Small intestine (tissue), 7 donors: ENCODE measurements at regions not wholly inside any gene's neighbourhood (a gene's known extent, or its start where the extent isn't known, plus 50 kb on each side); places are given as distances from the start of the nearest gene placed in this dataset.
"Not testable (repeated sequence)": the region's sequence is repeated elsewhere in the genome, so short reads cannot be mapped to it uniquely, and the experiment has no call there.

Experiments used
- DNase-seq, 2 donors: peaks; one replicate each; pipeline versions ENCODE4 v3.0.0 to v3.0.0-alpha.2; 2013
- FAIRE-seq: peaks from 2 replicates; lab custom pipeline; 2012; peaks lifted over from hg19 to GRCh38; lab: Jason Lieb, UNC
- H3K27ac ChIP-seq, 3 donors: one replicate each; pipeline ENCODE4 v1.5.1; 2013; ENCODE audit warnings: low read length in 2 of 3, mild to moderate bottlenecking in 2 of 3, control low read depth in 1 of 3, inconsistent platforms in 1 of 3, low read depth in 1 of 3, moderate library complexity in 1 of 3
- H3K27me3 ChIP-seq, 3 donors: one replicate each; pipeline ENCODE4 v1.6.1; 2013; ENCODE audit warnings: low read length in 3 of 3, inconsistent platforms in 1 of 3; ENCODE audit not compliant: control insufficient read depth in 3 of 3, insufficient read depth in 3 of 3
- H3K36me3 ChIP-seq, 3 donors: one replicate each; pipeline ENCODE4 v1.6.1; 2013; ENCODE audit warnings: low read length in 3 of 3, inconsistent platforms in 1 of 3, low read depth in 1 of 3, mild to moderate bottlenecking in 1 of 3, moderate library complexity in 1 of 3; ENCODE audit not compliant: control insufficient read depth in 3 of 3, insufficient read depth in 2 of 3
- H3K4me1 ChIP-seq, 3 donors: one replicate each; pipeline ENCODE4 v1.6.1; 2013; ENCODE audit warnings: low read length in 2 of 3, inconsistent platforms in 1 of 3, low read depth in 1 of 3, mild to moderate bottlenecking in 1 of 3, moderate library complexity in 1 of 3; ENCODE audit not compliant: control insufficient read depth in 3 of 3, insufficient read depth in 2 of 3
- H3K4me3 ChIP-seq, 3 donors: one replicate each; pipeline ENCODE4 v1.5.1; 2013; ENCODE audit warnings: low read length in 3 of 3, control low read depth in 1 of 3, inconsistent platforms in 1 of 3, low read depth in 1 of 3, mild to moderate bottlenecking in 1 of 3, moderate library complexity in 1 of 3
- H3K9me3 ChIP-seq, 2 donors: one replicate each; pipeline ENCODE4 v1.6.1; 2013; ENCODE audit warnings: low read depth in 1 of 2, low read length in 1 of 2; ENCODE audit not compliant: control insufficient read depth in 2 of 2, insufficient read depth in 1 of 2
- WGBS, 3 donors: extraction: QIAGEN DNeasy Blood & Tissue Kit; methylation state at CpG; one replicate each; pipeline ENCODE4 v1.1.7; 2013; 5-methylcytosine and 5-hydroxymethylcytosine counted together
- donor health status: healthy with polysubstance abuse.
- donor health status: control.
- donor health status: control.
- donor health status: Bipolar disorder and iron deficiency.
- donor health status: healthy.

DNA sequence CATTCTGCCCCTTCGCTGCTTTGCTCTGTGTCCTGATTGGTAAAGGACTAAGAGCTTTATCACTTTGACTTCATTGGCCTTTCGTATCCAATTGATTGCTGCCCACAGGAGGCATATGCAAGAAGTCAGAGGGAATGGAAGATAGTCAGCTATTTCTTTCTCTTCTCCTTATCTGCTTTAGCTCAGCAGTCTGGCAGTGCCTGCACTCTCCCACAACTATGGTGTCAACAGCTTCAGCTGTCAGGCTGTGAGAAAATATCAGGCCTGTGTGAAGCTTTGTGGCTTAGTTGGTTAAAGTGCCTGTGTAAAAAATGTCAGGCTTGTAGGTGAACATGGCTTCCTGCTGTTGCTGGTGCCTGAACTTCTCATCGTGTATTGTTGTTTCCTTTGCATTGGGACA lies 243.0 kb downstream of the PCDH17 start:
- DNase-seq (no peak), FAIRE-seq (no peak)
- Histone ChIP-seq H3K4me3 (no peak overlapping the region), H3K9me3 (no peaks in the 10 kb centered on the region), H3K36me3 (no peaks in the 10 kb centered on the region), H3K27ac (no peak overlapping the region), H3K27me3 (no peaks in the 10 kb centered on the region), H3K4me1 (no peaks in the 10 kb centered on the region)
- 56 to 73% (median 62%) methylated on average over 3 of the region's 3 CpGs for WGBS, 3 donors

- no peaks in the 10 kb centered on the region for H3K9me3 ChIP-seq
- H3K4me3 ChIP-seq, result no peak overlapping the region
- H3K27me3 ChIP-seq, result no peaks in the 10 kb centered on the region
- no peak overlapping the region for H3K27ac ChIP-seq
- DNase-seq (no peak), FAIRE-seq (no peak)
- no peaks in the 10 kb centered on the region for H3K36me3 ChIP-seq
- 82 to 93% (median 90%) methylated on average over 2 of the region's 2 CpGs for WGBS, 3 donors
- H3K4me1 ChIP-seq, result no peaks in the 10 kb centered on the region
These were observed 246.1 kb downstream of the PCDH17 start for GRCh38 chr13:57877601-57878000.

GRCh38 chr13:57878291-57878690 lies 246.7 kb downstream of the PCDH17 start:
- no peak overlapping the region for H3K4me3 ChIP-seq
- H3K27me3 ChIP-seq, result no peaks in the 10 kb centered on the region
- no peaks in the 10 kb centered on the region for H3K9me3 ChIP-seq
- FAIRE-seq (no peak), DNase-seq (no peak)
- H3K27ac ChIP-seq, result no peak overlapping the region
- no peaks in the 10 kb centered on the region for H3K4me1 ChIP-seq
- H3K36me3 ChIP-seq, result no peaks in the 10 kb centered on the region
- 28 to 44% (median 38%) methylated on average over 2 of the region's 2 CpGs for WGBS, 3 donors

- Histone ChIP-seq H3K4me1 (no peaks in the 10 kb centered on the region), H3K4me3 (no peak overlapping the region), H3K36me3 (no peaks in the 10 kb centered on the region), H3K9me3 (no peaks in the 10 kb centered on the region), H3K27ac (no peak overlapping the region), H3K27me3 (no peaks in the 10 kb centered on the region)
- DNase-seq (no peak), FAIRE-seq (no peak)
These were observed 265.7 kb downstream of the PCDH17 start for GRCh38 chr13:57897225-57897624.

DNA sequence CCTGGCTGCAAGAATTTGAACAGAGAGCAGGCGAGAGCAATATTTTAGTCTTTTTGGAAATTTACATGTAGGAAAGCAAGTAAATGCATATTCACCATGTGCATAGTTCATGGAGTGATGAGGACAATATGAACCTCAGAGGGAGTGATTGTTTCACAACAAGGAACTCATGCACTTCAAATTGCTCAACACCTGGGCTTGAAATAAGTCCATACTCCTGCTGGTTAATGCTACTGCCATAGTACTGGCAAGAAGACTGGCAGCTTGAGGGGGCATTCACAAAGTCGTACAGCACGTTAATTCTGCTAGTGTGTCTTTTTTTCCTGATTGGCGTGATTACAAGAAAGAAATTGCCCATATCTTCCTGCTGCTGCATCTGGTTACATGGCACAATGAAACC lies 267.6 kb downstream of the PCDH17 start:
- H3K36me3 ChIP-seq, result no peaks in the 10 kb centered on the region
- FAIRE-seq, result no peak
- no peaks in the 10 kb centered on the region for H3K9me3 ChIP-seq
- H3K27me3 ChIP-seq, result no peaks in the 10 kb centered on the region
- no peak overlapping the region for H3K27ac ChIP-seq
- WGBS, 3 donors, result 77 to 81% (median 81%) methylated on average over 4 of the region's 4 CpGs
- H3K4me1 ChIP-seq, result no peaks in the 10 kb centered on the region
- no peak overlapping the region for H3K4me3 ChIP-seq
- DNase-seq, result no peak

DNA sequence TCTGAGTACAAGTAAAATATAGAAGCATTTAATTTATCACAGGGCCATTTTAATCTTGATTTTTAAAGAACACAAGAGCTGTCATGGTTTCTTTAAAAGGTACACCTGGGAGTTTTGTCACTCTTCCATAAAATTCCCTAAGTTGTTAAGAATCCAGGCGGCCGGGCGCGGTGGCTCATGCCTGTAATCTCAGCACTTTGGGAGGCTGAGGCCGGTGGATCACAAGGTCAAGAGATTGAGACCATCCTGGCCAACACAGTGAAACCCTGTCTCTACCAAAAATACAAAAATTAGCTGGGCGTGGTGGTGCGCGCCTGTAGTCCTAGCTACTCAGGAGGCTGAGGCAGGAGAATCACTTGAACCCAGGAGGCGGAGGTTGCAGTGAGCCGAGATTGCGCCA lies 278.3 kb downstream of the PCDH17 start:
- H3K27me3 ChIP-seq, DNase-seq, H3K27ac ChIP-seq, H3K4me1 ChIP-seq, FAIRE-seq, H3K36me3 ChIP-seq, H3K9me3 ChIP-seq, H3K4me3 ChIP-seq: not testable (repeated sequence)
- WGBS, 3 donors, result 90 to 96% (median 91%) methylated on average over 7 to 11 of the region's 11 CpGs

GRCh38 chr13:57918086-57918485 lies 286.5 kb downstream of the PCDH17 start:
- H3K27ac ChIP-seq, result no peak overlapping the region
- WGBS, 3 donors, result 65 to 72% (median 66%) methylated on average over 3 of the region's 3 CpGs
- FAIRE-seq, result no peak
- no peaks in the 10 kb centered on the region for H3K36me3 ChIP-seq
- no peak overlapping the region for H3K4me3 ChIP-seq
- H3K9me3 ChIP-seq, result no peaks in the 10 kb centered on the region
- H3K27me3 ChIP-seq, result no peaks in the 10 kb centered on the region
- DNase-seq, result no peak
- no peaks in the 10 kb centered on the region for H3K4me1 ChIP-seq

DNA sequence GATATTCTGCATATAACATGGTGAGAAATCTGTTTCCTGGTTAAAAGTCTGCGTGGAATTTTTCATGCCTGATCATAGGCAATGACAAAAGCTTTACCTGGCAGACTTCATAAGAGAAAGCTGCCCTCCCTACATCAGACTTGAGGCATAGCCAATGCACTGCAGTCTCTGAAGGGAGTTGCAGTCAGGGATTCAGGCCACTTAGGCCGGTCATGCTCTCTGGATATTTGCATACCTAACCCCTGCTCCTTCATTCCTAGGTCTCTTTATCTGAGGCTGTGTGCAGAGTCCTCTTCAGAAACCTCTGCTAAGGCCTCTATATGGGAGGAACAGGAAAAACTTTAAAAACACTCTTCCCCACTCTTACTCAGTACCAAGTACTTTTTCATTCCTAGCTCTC lies 287.4 kb downstream of the PCDH17 start:
- FAIRE-seq (no peak), DNase-seq (no peak)
- Histone ChIP-seq H3K27ac (no peak overlapping the region), H3K9me3 (no peaks in the 10 kb centered on the region), H3K27me3 (no peaks in the 10 kb centered on the region), H3K4me1 (no peaks in the 10 kb centered on the region), H3K36me3 (no peaks in the 10 kb centered on the region), H3K4me3 (no peak overlapping the region)
- WGBS, 3 donors, result 69 to 85% (median 74%) methylated on average over 2 of the region's 2 CpGs

DNA sequence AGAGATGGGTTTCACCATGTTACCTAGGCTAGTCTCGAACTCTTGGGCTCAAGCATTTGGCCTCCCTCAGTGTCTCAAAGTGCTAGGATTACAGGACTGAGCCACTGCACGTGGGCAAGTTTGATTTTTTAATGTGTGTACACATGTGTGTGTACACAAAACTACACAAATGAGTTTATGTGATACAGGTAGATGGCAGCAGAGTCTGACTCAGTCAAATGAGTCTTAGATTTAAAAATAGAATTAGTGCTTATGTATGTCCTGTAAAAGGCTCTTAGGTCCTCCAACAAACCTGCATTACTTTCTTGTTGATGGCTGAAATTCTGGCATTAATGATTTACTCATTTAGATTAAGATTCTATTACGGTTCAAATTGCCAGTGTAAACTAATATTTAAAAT lies 293.7 kb downstream of the PCDH17 start:
- Histone ChIP-seq H3K4me1 (no peaks in the 10 kb centered on the region), H3K9me3 (no peaks in the 10 kb centered on the region), H3K36me3 (no peaks in the 10 kb centered on the region), H3K27ac (no peak overlapping the region), H3K4me3 (no peak overlapping the region), H3K27me3 (no peaks in the 10 kb centered on the region)
- DNase-seq, result peak in 1 of 2 donors; percentile 3
- no peak for FAIRE-seq
- 21 to 60% (median 37%) methylated on average over 3 of the region's 3 CpGs for WGBS, 3 donors
